GM06990 (cell line): ENCODE measurements at regions not wholly inside any gene's neighbourhood (a gene's known extent, or its start where the extent isn't known, plus 50 kb on each side); places are given as distances from the start of the nearest gene placed in this dataset.
"Not testable (repeated sequence)": the region's sequence is repeated elsewhere in the genome, so short reads cannot be mapped to it uniquely, and the experiment has no call there.

ENCODE experiments used
- DNase-seq: peaks from one replicate; pipeline ENCODE4 v3.0.0-alpha.2; 2011; ENCODE audit not compliant: insufficient read length; ENCODE audit errors: extremely low read depth
- H3K27me3 ChIP-seq: replicated peaks from 2 replicates; pipeline ENCODE4 v1.6.0; 2011; ENCODE audit warnings: low read length; ENCODE audit not compliant: control insufficient read depth, insufficient read depth
- H3K36me3 ChIP-seq: 2 replicates; pipeline ENCODE4 v1.5.1; 2011; ENCODE audit warnings: low read length; ENCODE audit not compliant: control insufficient read depth, insufficient read depth
- H3K4me3 ChIP-seq: replicated peaks from 2 replicates; pipeline ENCODE4 v1.5.1; 2011; ENCODE audit warnings: low read depth, mild to moderate bottlenecking, control low read depth, low read length
- TF ChIP-seq, protein P1 (sequence below): IDR thresholded peaks from 2 replicates; pipeline ENCODE4 v1.5.1; 2011; ENCODE audit warnings: low read length, control low read depth, mild to moderate bottlenecking, inconsistent platforms; ENCODE audit not compliant: insufficient read depth, poor library complexity, severe bottlenecking

DNA sequence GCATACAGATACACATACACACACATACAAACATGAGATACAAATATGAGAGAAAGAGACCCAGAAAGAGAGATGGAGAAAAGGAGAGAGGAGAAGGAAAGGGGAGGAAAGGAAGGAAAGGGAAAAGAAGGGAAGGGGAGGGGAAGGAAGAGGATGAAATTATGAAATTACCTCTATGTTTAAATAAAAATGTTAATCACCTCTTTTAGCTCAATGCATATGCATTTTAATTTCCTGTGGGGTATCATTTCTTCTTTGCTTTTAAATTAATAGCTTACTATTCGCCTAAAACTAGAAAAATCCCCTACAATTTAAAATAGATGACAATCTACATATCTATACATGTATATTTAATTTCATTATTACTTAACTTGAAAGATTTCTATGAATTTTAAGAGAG, 958.0 kb upstream of the CNTN5 start:
- Histone ChIP-seq H3K4me3 (no peak overlapping the region), H3K36me3 (no peaks in the 10 kb centered on the region), H3K27me3 (no peaks in the 10 kb centered on the region)
- no peak for DNase-seq
- TF ChIP-seq, protein P1, sequence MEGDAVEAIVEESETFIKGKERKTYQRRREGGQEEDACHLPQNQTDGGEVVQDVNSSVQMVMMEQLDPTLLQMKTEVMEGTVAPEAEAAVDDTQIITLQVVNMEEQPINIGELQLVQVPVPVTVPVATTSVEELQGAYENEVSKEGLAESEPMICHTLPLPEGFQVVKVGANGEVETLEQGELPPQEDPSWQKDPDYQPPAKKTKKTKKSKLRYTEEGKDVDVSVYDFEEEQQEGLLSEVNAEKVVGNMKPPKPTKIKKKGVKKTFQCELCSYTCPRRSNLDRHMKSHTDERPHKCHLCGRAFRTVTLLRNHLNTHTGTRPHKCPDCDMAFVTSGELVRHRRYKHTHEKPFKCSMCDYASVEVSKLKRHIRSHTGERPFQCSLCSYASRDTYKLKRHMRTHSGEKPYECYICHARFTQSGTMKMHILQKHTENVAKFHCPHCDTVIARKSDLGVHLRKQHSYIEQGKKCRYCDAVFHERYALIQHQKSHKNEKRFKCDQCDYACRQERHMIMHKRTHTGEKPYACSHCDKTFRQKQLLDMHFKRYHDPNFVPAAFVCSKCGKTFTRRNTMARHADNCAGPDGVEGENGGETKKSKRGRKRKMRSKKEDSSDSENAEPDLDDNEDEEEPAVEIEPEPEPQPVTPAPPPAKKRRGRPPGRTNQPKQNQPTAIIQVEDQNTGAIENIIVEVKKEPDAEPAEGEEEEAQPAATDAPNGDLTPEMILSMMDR = no peak

DNA sequence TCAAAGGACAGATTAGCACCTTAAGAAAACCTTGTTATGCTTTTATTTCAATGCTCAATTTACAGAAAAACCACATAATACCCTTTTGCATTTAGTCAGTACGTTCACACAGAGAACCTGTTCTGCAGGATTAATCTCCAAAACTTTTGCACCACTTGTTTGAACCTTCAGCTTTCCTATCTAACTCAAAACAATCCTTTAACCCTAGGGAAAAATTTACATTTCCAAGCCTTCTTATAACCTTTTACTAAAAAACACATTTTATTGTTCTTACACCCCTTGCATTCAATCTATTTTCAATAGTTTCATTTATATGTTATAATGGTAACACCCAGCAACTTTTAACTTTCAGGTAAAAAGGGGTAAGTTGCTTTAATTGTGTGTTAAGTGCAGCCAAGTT, 952.5 kb upstream of the CNTN5 start:
- Histone ChIP-seq H3K27me3 (no peaks in the 10 kb centered on the region), H3K36me3 (no peaks in the 10 kb centered on the region), H3K4me3 (no peak overlapping the region)
- TF ChIP-seq, protein P1 = no peak
- no peak for DNase-seq

DNA sequence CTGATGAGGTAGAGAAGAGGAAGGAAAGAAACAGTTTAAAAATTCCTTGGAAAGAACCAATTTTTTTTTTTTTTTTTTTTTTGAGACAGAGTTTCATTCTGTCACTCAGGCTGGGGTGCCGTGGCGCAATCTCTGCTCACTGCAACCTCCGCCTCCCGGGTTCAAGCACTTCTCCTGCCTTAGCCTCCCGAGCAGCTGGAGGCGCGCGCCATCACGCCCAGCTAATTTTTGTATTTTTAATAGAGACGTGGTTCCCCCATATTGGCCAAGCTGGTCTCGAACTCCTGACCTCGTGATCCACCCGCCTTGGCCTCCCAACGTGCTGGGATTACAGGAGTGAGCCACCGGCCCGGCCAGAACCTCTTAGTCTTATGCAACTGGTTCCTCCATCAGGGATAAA, 951.6 kb upstream of the CNTN5 start:
- H3K27me3 ChIP-seq, H3K36me3 ChIP-seq, DNase-seq, H3K4me3 ChIP-seq: not testable (repeated sequence)

DNA sequence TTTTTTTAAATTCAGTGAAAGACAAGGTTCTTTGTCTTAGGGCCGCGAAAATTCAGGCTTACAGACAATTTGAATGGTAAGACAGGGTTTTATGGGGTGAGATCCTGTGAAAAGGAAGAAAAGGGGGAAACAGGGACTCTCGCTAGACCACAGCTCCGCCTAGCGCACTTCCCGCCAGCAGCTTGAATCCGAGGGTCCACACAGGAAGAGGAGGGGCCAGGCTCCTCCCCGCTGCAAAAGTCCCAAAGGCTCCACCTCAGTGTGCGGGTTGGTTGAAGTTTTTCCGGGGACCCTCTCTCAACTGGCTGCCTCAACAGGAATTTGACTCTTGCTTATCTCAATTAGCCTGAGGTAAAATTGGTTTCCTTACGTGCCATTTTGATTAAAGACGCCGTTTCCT, 950.9 kb upstream of the CNTN5 start:
- TF ChIP-seq, protein P1 = no peak
- no peaks in the 10 kb centered on the region for H3K27me3 ChIP-seq

DNA sequence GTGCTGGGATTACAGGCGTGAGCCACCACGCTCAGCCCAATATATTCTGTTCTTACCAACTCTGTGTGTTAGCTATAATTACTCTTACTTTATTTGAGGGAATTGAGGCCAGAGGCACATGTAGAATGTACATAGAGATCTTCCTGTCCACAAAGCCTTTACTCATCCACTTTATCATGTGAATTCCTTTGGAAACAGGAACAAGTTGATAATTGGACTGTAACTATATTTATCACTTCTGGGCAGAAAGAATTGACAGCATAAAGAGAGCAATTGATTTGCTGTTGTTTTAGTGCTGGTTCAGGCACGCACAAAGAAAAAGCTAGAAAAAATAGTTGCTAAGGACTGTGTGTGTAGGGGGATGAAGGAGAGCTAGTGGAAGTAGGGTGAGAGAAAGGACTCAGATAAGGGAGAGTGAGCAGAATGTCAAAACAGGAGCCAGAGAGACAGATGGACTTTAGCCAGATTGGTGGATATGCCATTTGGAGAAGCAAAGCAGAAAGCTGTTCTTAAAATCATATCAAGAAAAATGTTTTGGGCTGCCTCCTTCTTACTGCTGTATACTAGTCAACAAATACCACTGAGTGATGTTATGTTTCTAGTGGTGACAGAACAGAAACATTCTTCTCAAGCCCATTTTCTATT, 929.8 kb upstream of the CNTN5 start:
- TF ChIP-seq, protein P1 = no peak
- Histone ChIP-seq H3K4me3 (no peak overlapping the region), H3K36me3 (no peaks in the 10 kb centered on the region), H3K27me3 (no peaks in the 10 kb centered on the region)
- no peak for DNase-seq

More for the DNA sequence above, 950.9 kb upstream of the CNTN5 start:
- no peaks in the 10 kb centered on the region for H3K36me3 ChIP-seq
- DNase-seq = no peak
- H3K4me3 ChIP-seq = no peak overlapping the region

DNA sequence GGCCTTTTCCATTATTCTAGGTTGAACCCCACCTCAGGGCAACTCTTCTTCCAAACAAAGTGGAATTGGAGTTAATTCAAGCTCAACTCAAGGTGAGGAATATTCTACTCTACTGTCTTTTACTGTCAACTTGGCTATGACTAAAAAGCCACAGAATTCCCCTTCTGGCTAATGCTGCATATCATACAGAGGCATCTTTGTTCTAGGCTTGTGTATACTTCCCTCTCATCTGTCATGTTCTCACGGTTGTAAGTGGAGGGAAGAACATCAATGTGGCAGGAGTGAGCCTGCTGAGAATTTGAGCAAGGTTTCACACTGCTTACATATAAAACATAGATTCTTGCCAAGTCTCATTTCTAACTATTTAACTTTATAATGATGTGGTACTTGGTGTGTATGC, 921.4 kb upstream of the CNTN5 start:
- TF ChIP-seq, protein P1 = no peak
- H3K27me3 ChIP-seq = no peaks in the 10 kb centered on the region
- DNase-seq = no peak
- no peaks in the 10 kb centered on the region for H3K36me3 ChIP-seq
- no peak overlapping the region for H3K4me3 ChIP-seq
